ENCODE measurements at regions not wholly inside any gene's neighbourhood (a gene's known extent, or its start where the extent isn't known, plus 50 kb on each side); places are given as distances from the start of the nearest gene placed in this dataset.

GRCh38 chr3:4061783-4062360 is 241.3 kb upstream of the SETMAR start:
- DNase-seq (no peak), ATAC-seq (no peak)
- H3K27me3 ChIP-seq (ENCODE audit: insufficient read depth in 3 of 3, low read length in 2 of 3): no peaks in the 10 kb centered on the region
- H3K4me1 ChIP-seq: peaks cover 14% of the 10 kb centered on the region
- no peaks in the 10 kb centered on the region for H3K36me3 ChIP-seq (ENCODE audit: insufficient read depth in 1 of 2, low read depth in 1 of 2)
- no peaks in the 10 kb centered on the region for H3K9me3 ChIP-seq
- no peak overlapping the region for H3K4me3 ChIP-seq
- WGBS, 3 donors: 58 to 69% (median 65%) methylated on average over 4 of the region's 4 CpGs
- TF ChIP-seq CTCF (IDR thresholded peaks at IDR 0.05): no peak
- intact Hi-C loops (cut with DNase I): no loop called here
- H3K27ac ChIP-seq: no peak overlapping the region

- Histone ChIP-seq H3K9me3 (no peaks in the 10 kb centered on the region), H3K27me3 (ENCODE audit: insufficient read depth in 3 of 3, low read length in 2 of 3) (no peaks in the 10 kb centered on the region), H3K36me3 (ENCODE audit: insufficient read depth in 1 of 2, low read depth in 1 of 2) (no peaks in the 10 kb centered on the region), H3K4me1 (peaks cover 12% of the 10 kb centered on the region), H3K4me3 (no peak overlapping the region), H3K27ac (no peak overlapping the region)
- ATAC-seq (no peak), DNase-seq (no peak)
- 90 to 95% (median 91%) methylated on average over 1 of the region's 1 CpG for WGBS, 3 donors
- TF ChIP-seq CTCF (IDR thresholded peaks at IDR 0.05): no peak
- intact Hi-C loops (cut with DNase I): no loop called here
Observed at GRCh38 chr3:4062621-4063020, 240.5 kb upstream of the SETMAR start.

- no peak overlapping the region for H3K27ac ChIP-seq
- no peaks in the 10 kb centered on the region for H3K36me3 ChIP-seq (ENCODE audit: insufficient read depth in 1 of 2, low read depth in 1 of 2)
- 89 to 95% (median 92%) methylated on average over 4 of the region's 4 CpGs for WGBS, 3 donors
- no peak overlapping the region for H3K4me3 ChIP-seq
- no peaks in the 10 kb centered on the region for H3K9me3 ChIP-seq
- DNase-seq (no peak), ATAC-seq (no peak)
- intact Hi-C loops (cut with DNase I): no loop called here
- TF ChIP-seq CTCF (IDR thresholded peaks at IDR 0.05): no peak
- H3K27me3 ChIP-seq (ENCODE audit: insufficient read depth in 3 of 3, low read length in 2 of 3): no peaks in the 10 kb centered on the region
- peaks cover 9% of the 10 kb centered on the region for H3K4me1 ChIP-seq
Observed at GRCh38 chr3:4063916-4064574, 239.1 kb upstream of the SETMAR start.

GRCh38 chr3:4065085-4065484 is 238.1 kb upstream of the SETMAR start:
- 88 to 94% (median 89%) methylated on average over 2 of the region's 2 CpGs for WGBS, 3 donors
- Histone ChIP-seq H3K9me3 (no peaks in the 10 kb centered on the region), H3K4me1 (peaks cover 5% of the 10 kb centered on the region), H3K27ac (no peak overlapping the region), H3K27me3 (ENCODE audit: insufficient read depth in 3 of 3, low read length in 2 of 3) (no peaks in the 10 kb centered on the region), H3K36me3 (ENCODE audit: insufficient read depth in 1 of 2, low read depth in 1 of 2) (no peaks in the 10 kb centered on the region), H3K4me3 (no peak overlapping the region)
- no peak for ATAC-seq
- intact Hi-C loops (cut with DNase I): no loop called here
- DNase-seq: no peak
- TF ChIP-seq CTCF (IDR thresholded peaks at IDR 0.05): no peak

GRCh38 chr3:4065554-4065953 is 237.6 kb upstream of the SETMAR start:
- intact Hi-C loops (cut with DNase I): no loop called here
- TF ChIP-seq CTCF (IDR thresholded peaks at IDR 0.05): no peak
- WGBS, 3 donors: 95 to 100% (median 96%) methylated on average over 1 of the region's 1 CpG
- H3K36me3 ChIP-seq (ENCODE audit: insufficient read depth in 1 of 2, low read depth in 1 of 2): no peaks in the 10 kb centered on the region
- H3K9me3 ChIP-seq: no peaks in the 10 kb centered on the region
- H3K27ac ChIP-seq: no peak overlapping the region
- no peaks in the 10 kb centered on the region for H3K4me1 ChIP-seq
- ATAC-seq: no peak
- no peak overlapping the region for H3K4me3 ChIP-seq
- no peaks in the 10 kb centered on the region for H3K27me3 ChIP-seq (ENCODE audit: insufficient read depth in 3 of 3, low read length in 2 of 3)
- DNase-seq: no peak
